ENCODE measurements at regions not wholly inside any gene's neighbourhood (a gene's known extent, or its start where the extent isn't known, plus 50 kb on each side); places are given as distances from the start of the nearest gene placed in this dataset.

DNA sequence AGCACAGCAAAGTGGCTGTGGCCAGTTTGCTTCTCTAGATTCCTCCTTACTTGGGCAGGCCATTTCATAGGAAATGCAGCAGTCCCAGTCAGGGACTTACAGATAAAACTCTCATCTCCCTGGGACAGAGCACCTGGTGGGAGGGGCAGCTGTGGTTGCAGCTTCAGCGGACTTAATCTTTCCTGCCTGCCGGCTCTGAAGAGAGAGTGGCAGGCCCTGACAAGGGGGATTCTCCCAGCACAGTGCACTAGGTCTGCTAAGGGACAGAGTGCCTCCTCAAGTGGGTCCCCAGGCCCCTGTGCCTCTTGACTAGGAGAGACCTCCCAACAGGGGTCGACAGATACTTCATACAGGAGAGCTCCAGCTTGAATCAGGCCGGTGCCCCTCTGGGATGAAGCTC lies 1649.1 kb downstream of the LRRC4C start:
- no peak for DNase-seq
- Histone ChIP-seq H3K27me3 (no peaks in the 10 kb centered on the region), H3K9me3 (peaks cover 0 to 35% (median 5%) of the 10 kb centered on the region in 12 donors), H3K36me3 (no peaks in the 10 kb centered on the region), H3K27ac (no peak overlapping the region), H3K4me1 (no peaks in the 10 kb centered on the region), H3K4me3 (no peak overlapping the region)
- ATAC-seq, result no peak
- WGBS, 4 donors, result 31 to 41% (median 34%) methylated on average over 2 to 4 of the region's 4 CpGs
- TF ChIP-seq, protein P1, sequence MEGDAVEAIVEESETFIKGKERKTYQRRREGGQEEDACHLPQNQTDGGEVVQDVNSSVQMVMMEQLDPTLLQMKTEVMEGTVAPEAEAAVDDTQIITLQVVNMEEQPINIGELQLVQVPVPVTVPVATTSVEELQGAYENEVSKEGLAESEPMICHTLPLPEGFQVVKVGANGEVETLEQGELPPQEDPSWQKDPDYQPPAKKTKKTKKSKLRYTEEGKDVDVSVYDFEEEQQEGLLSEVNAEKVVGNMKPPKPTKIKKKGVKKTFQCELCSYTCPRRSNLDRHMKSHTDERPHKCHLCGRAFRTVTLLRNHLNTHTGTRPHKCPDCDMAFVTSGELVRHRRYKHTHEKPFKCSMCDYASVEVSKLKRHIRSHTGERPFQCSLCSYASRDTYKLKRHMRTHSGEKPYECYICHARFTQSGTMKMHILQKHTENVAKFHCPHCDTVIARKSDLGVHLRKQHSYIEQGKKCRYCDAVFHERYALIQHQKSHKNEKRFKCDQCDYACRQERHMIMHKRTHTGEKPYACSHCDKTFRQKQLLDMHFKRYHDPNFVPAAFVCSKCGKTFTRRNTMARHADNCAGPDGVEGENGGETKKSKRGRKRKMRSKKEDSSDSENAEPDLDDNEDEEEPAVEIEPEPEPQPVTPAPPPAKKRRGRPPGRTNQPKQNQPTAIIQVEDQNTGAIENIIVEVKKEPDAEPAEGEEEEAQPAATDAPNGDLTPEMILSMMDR (IDR thresholded peaks at IDR 0.05), result no peak
- no peak for TF ChIP-seq POLR2A (IDR thresholded peaks at IDR 0.05)
- intact Hi-C loops (cut with DNase I), result no loop called here

GRCh38 chr11:39809833-39810232 lies 1649.6 kb downstream of the LRRC4C start:
- intact Hi-C loops (cut with DNase I), result no loop called here
- H3K36me3 ChIP-seq, result no peaks in the 10 kb centered on the region
- no peaks in the 10 kb centered on the region for H3K27me3 ChIP-seq
- ATAC-seq (no peak), DNase-seq (no peak)
- H3K4me1 ChIP-seq, result no peaks in the 10 kb centered on the region
- WGBS, 4 donors, result 71 to 73% (median 71%) methylated on average over 1 of the region's 1 CpG; no CpG with 5 or more reads in 1 of the 4 donors
- TF ChIP-seq, protein P1 (IDR thresholded peaks at IDR 0.05), result no peak
- TF ChIP-seq POLR2A (IDR thresholded peaks at IDR 0.05), result no peak
- H3K9me3 ChIP-seq, result peaks cover 0 to 35% (median 3%) of the 10 kb centered on the region in 12 donors
- no peak overlapping the region for H3K27ac ChIP-seq
- no peak overlapping the region for H3K4me3 ChIP-seq

DNA sequence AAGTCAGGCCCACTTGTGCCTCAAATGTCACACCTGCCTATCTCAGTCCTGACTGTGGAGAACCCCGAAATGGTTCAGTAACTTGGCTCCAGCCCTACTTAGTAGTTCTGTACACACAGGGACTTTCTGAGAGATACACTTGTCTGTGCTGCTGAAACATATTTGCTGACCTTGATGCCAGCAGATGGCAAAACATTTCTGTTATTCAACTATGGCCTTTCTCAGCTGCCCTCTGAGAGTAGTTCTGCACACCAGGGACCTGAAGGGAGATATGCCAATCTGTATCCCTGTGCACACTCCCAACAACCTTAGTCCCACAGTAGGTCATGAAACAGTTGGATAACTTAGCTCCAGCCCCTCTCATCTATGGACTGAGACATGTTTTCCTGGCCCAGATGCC lies 1651.5 kb downstream of the LRRC4C start:
- TF ChIP-seq, protein P1 (IDR thresholded peaks at IDR 0.05), result no peak
- TF ChIP-seq POLR2A (IDR thresholded peaks at IDR 0.05), result no peak
- H3K27me3 ChIP-seq, result no peaks in the 10 kb centered on the region
- ATAC-seq (no peak), DNase-seq (no peak)
- no peak overlapping the region for H3K4me3 ChIP-seq
- 47 to 75% (median 53%) methylated on average over 1 of the region's 1 CpG for WGBS, 4 donors
- no peaks in the 10 kb centered on the region for H3K36me3 ChIP-seq
- H3K27ac ChIP-seq, result no peak overlapping the region
- no peaks in the 10 kb centered on the region for H3K4me1 ChIP-seq
- intact Hi-C loops (cut with DNase I), result no loop called here
- peaks cover 0 to 26% (median under 1%) of the 10 kb centered on the region in 12 donors for H3K9me3 ChIP-seq

- Histone ChIP-seq H3K4me1 (no peaks in the 10 kb centered on the region), H3K9me3 (peaks cover 0 to 18% (median 0%) of the 10 kb centered on the region in 12 donors), H3K4me3 (no peak overlapping the region), H3K36me3 (no peaks in the 10 kb centered on the region), H3K27ac (no peak overlapping the region), H3K27me3 (no peaks in the 10 kb centered on the region)
- WGBS, 4 donors, result 46 to 73% (median 61%) methylated on average over 1 of the region's 1 CpG
- intact Hi-C loops (cut with DNase I), result no loop called here
- DNase-seq, result no peak
- no peak for ATAC-seq
- TF ChIP-seq, protein P1 (IDR thresholded peaks at IDR 0.05), result no peak
- TF ChIP-seq POLR2A (IDR thresholded peaks at IDR 0.05), result no peak
Measured at GRCh38 chr11:39806652-39807051, 1652.8 kb downstream of the LRRC4C start.
